Fibroblast of pulmonary artery (primary cell): ENCODE measurements at regions not wholly inside any gene's neighbourhood (a gene's known extent, or its start where the extent isn't known, plus 50 kb on each side); places are given as distances from the start of the nearest gene placed in this dataset.

Source experiments
- DNase-seq: peaks from one replicate; pipeline ENCODE4 v3.0.0-alpha.2; 2010; ENCODE audit warnings: low read depth
- H3K4me3 ChIP-seq: replicated peaks from 2 replicates; pipeline ENCODE4 v1.5.1; 2011; ENCODE audit warnings: low read depth, mild to moderate bottlenecking, control low read depth, low read length, moderate library complexity
- CTCF ChIP-seq: IDR thresholded peaks from 2 replicates; pipeline ENCODE4 v1.5.1; 2011; ENCODE audit warnings: mild to moderate bottlenecking, control low read depth, low read length, inconsistent platforms; ENCODE audit errors: missing control alignments

GRCh38 chr4:102143433-102143832, 201.8 kb downstream of the SLC39A8 start:
- no peak overlapping the region for H3K4me3 ChIP-seq
- no peak for TF ChIP-seq CTCF
- DNase-seq: peak; percentile 16

- no peak for TF ChIP-seq CTCF
- no peak overlapping the region for H3K4me3 ChIP-seq
- no peak for DNase-seq
Measured at GRCh38 chr4:102141842-102142241, 203.4 kb downstream of the SLC39A8 start.

- no peak overlapping the region for H3K4me3 ChIP-seq
- TF ChIP-seq CTCF: no peak
- DNase-seq: peak; percentile 10
Measured at GRCh38 chr4:102139932-102140331, 205.3 kb downstream of the SLC39A8 start.

GRCh38 chr4:102139132-102139573, 206.1 kb downstream of the SLC39A8 start:
- TF ChIP-seq CTCF: no peak
- H3K4me3 ChIP-seq: no peak overlapping the region
- peak; percentile 98 for DNase-seq

- no peak for TF ChIP-seq CTCF
- H3K4me3 ChIP-seq: no peak overlapping the region
- DNase-seq: no peak
Measured at GRCh38 chr4:102137217-102137616, 208.1 kb downstream of the SLC39A8 start.

- no peak for DNase-seq
- H3K4me3 ChIP-seq: no peak overlapping the region
- no peak for TF ChIP-seq CTCF
Measured at GRCh38 chr4:102129810-102130209, 215.5 kb downstream of the SLC39A8 start.
